ENCODE measurements at regions not wholly inside any gene's neighbourhood (a gene's known extent, or its start where the extent isn't known, plus 50 kb on each side); places are given as distances from the start of the nearest gene placed in this dataset.

- no peak overlapping the region for H3K27ac ChIP-seq (ENCODE audit: low read depth in 2 of 2, low read length in 1 of 2)
- H3K9me3 ChIP-seq (ENCODE audit: control insufficient read depth in 2 of 2, insufficient read depth in 1 of 2, low read depth in 1 of 2, low read length in 1 of 2), result no peaks in the 10 kb centered on the region
- 71 to 75% methylated on average over 2 of the region's 2 CpGs for WGBS, 2 donors
- no peaks in the 10 kb centered on the region for H3K27me3 ChIP-seq (ENCODE audit: control insufficient read depth in 1 of 2, insufficient read depth in 2 of 2, low read length in 2 of 2)
- H3K4me3 ChIP-seq (ENCODE audit: low read depth in 1 of 2, low read length in 2 of 2), result no peak overlapping the region
- H3K36me3 ChIP-seq (ENCODE audit: control insufficient read depth in 2 of 2, insufficient read depth in 2 of 2, low read length in 1 of 2), result no peaks in the 10 kb centered on the region
- no peaks in the 10 kb centered on the region for H3K4me1 ChIP-seq (ENCODE audit: control insufficient read depth in 2 of 2, insufficient read depth in 2 of 2, low read length in 1 of 2)
Measured at GRCh38 chr4:123073650-123074049, 151.3 kb upstream of the NUDT6 start.

- Histone ChIP-seq H3K9me3 (ENCODE audit: control insufficient read depth in 2 of 2, insufficient read depth in 1 of 2, low read depth in 1 of 2, low read length in 1 of 2) (no peaks in the 10 kb centered on the region), H3K27ac (ENCODE audit: low read depth in 2 of 2, low read length in 1 of 2) (no peak overlapping the region), H3K4me1 (ENCODE audit: control insufficient read depth in 2 of 2, insufficient read depth in 2 of 2, low read length in 1 of 2) (no peaks in the 10 kb centered on the region), H3K36me3 (ENCODE audit: control insufficient read depth in 2 of 2, insufficient read depth in 2 of 2, low read length in 1 of 2) (no peaks in the 10 kb centered on the region), H3K27me3 (ENCODE audit: control insufficient read depth in 1 of 2, insufficient read depth in 2 of 2, low read length in 2 of 2) (no peaks in the 10 kb centered on the region), H3K4me3 (ENCODE audit: low read depth in 1 of 2, low read length in 2 of 2) (no peak overlapping the region)
- WGBS, 2 donors, result 97 to 100% methylated on average over 2 of the region's 2 CpGs
Measured at GRCh38 chr4:123077330-123077729, 154.9 kb upstream of the NUDT6 start.

GRCh38 chr4:123081971-123082370 is 159.6 kb upstream of the NUDT6 start:
- no peak overlapping the region for H3K4me3 ChIP-seq (ENCODE audit: low read depth in 1 of 2, low read length in 2 of 2)
- no peak overlapping the region for H3K27ac ChIP-seq (ENCODE audit: low read depth in 2 of 2, low read length in 1 of 2)
- H3K9me3 ChIP-seq (ENCODE audit: control insufficient read depth in 2 of 2, insufficient read depth in 1 of 2, low read depth in 1 of 2, low read length in 1 of 2), result no peaks in the 10 kb centered on the region
- H3K4me1 ChIP-seq (ENCODE audit: control insufficient read depth in 2 of 2, insufficient read depth in 2 of 2, low read length in 1 of 2), result no peaks in the 10 kb centered on the region
- H3K27me3 ChIP-seq (ENCODE audit: control insufficient read depth in 1 of 2, insufficient read depth in 2 of 2, low read length in 2 of 2), result no peaks in the 10 kb centered on the region
- 87 to 92% methylated on average over 3 of the region's 3 CpGs for WGBS, 2 donors
- no peaks in the 10 kb centered on the region for H3K36me3 ChIP-seq (ENCODE audit: control insufficient read depth in 2 of 2, insufficient read depth in 2 of 2, low read length in 1 of 2)

- Histone ChIP-seq H3K9me3 (ENCODE audit: control insufficient read depth in 2 of 2, insufficient read depth in 1 of 2, low read depth in 1 of 2, low read length in 1 of 2) (no peaks in the 10 kb centered on the region), H3K27me3 (ENCODE audit: control insufficient read depth in 1 of 2, insufficient read depth in 2 of 2, low read length in 2 of 2) (no peaks in the 10 kb centered on the region), H3K36me3 (ENCODE audit: control insufficient read depth in 2 of 2, insufficient read depth in 2 of 2, low read length in 1 of 2) (no peaks in the 10 kb centered on the region), H3K4me3 (ENCODE audit: low read depth in 1 of 2, low read length in 2 of 2) (no peak overlapping the region), H3K27ac (ENCODE audit: low read depth in 2 of 2, low read length in 1 of 2) (no peak overlapping the region), H3K4me1 (ENCODE audit: control insufficient read depth in 2 of 2, insufficient read depth in 2 of 2, low read length in 1 of 2) (no peaks in the 10 kb centered on the region)
- WGBS, 2 donors, result 60 to 64% methylated on average over 3 of the region's 3 CpGs
Measured at GRCh38 chr4:123083646-123084045, 161.2 kb upstream of the NUDT6 start.

- WGBS, 2 donors, result 72 to 84% methylated on average over 4 of the region's 4 CpGs
- Histone ChIP-seq H3K4me1 (ENCODE audit: control insufficient read depth in 2 of 2, insufficient read depth in 2 of 2, low read length in 1 of 2) (no peaks in the 10 kb centered on the region), H3K4me3 (ENCODE audit: low read depth in 1 of 2, low read length in 2 of 2) (no peak overlapping the region), H3K27ac (ENCODE audit: low read depth in 2 of 2, low read length in 1 of 2) (no peak overlapping the region), H3K36me3 (ENCODE audit: control insufficient read depth in 2 of 2, insufficient read depth in 2 of 2, low read length in 1 of 2) (peaks cover 0 to 3% of the 10 kb centered on the region in 2 donors), H3K9me3 (ENCODE audit: control insufficient read depth in 2 of 2, insufficient read depth in 1 of 2, low read depth in 1 of 2, low read length in 1 of 2) (peaks cover 0 to 3% of the 10 kb centered on the region in 2 donors), H3K27me3 (ENCODE audit: control insufficient read depth in 1 of 2, insufficient read depth in 2 of 2, low read length in 2 of 2) (no peaks in the 10 kb centered on the region)
Measured at GRCh38 chr4:123088501-123088900, 166.1 kb upstream of the NUDT6 start.

- Histone ChIP-seq H3K36me3 (ENCODE audit: control insufficient read depth in 2 of 2, insufficient read depth in 2 of 2, low read length in 1 of 2) (peaks cover 0 to 3% of the 10 kb centered on the region in 2 donors), H3K9me3 (ENCODE audit: control insufficient read depth in 2 of 2, insufficient read depth in 1 of 2, low read depth in 1 of 2, low read length in 1 of 2) (peaks cover 0 to 3% of the 10 kb centered on the region in 2 donors), H3K27ac (ENCODE audit: low read depth in 2 of 2, low read length in 1 of 2) (no peak overlapping the region), H3K27me3 (ENCODE audit: control insufficient read depth in 1 of 2, insufficient read depth in 2 of 2, low read length in 2 of 2) (no peaks in the 10 kb centered on the region), H3K4me3 (ENCODE audit: low read depth in 1 of 2, low read length in 2 of 2) (no peak overlapping the region), H3K4me1 (ENCODE audit: control insufficient read depth in 2 of 2, insufficient read depth in 2 of 2, low read length in 1 of 2) (no peaks in the 10 kb centered on the region)
- 73 to 90% methylated on average over 2 of the region's 2 CpGs for WGBS, 2 donors
Measured at GRCh38 chr4:123090886-123091285, 168.5 kb upstream of the NUDT6 start.

- peaks cover 0 to 3% of the 10 kb centered on the region in 2 donors for H3K36me3 ChIP-seq (ENCODE audit: control insufficient read depth in 2 of 2, insufficient read depth in 2 of 2, low read length in 1 of 2)
- H3K27me3 ChIP-seq (ENCODE audit: control insufficient read depth in 1 of 2, insufficient read depth in 2 of 2, low read length in 2 of 2), result no peaks in the 10 kb centered on the region
- H3K27ac ChIP-seq (ENCODE audit: low read depth in 2 of 2, low read length in 1 of 2), result no peak overlapping the region
- WGBS, 2 donors, result 97 to 100% methylated on average over 1 of the region's 1 CpG
- peaks cover 0 to 3% of the 10 kb centered on the region in 2 donors for H3K9me3 ChIP-seq (ENCODE audit: control insufficient read depth in 2 of 2, insufficient read depth in 1 of 2, low read depth in 1 of 2, low read length in 1 of 2)
- H3K4me3 ChIP-seq (ENCODE audit: low read depth in 1 of 2, low read length in 2 of 2), result no peak overlapping the region
- H3K4me1 ChIP-seq (ENCODE audit: control insufficient read depth in 2 of 2, insufficient read depth in 2 of 2, low read length in 1 of 2), result no peaks in the 10 kb centered on the region
Measured at GRCh38 chr4:123092586-123092985, 170.2 kb upstream of the NUDT6 start.

- 84 to 93% methylated on average over 3 of the region's 3 CpGs for WGBS, 2 donors
Measured at GRCh38 chr4:123093236-123093635, 170.8 kb upstream of the NUDT6 start.

GRCh38 chr4:123096038-123096437 is 173.6 kb upstream of the NUDT6 start:
- H3K36me3 ChIP-seq (ENCODE audit: control insufficient read depth in 2 of 2, insufficient read depth in 2 of 2, low read length in 1 of 2), result no peaks in the 10 kb centered on the region
- H3K9me3 ChIP-seq (ENCODE audit: control insufficient read depth in 2 of 2, insufficient read depth in 1 of 2, low read depth in 1 of 2, low read length in 1 of 2), result peaks cover 0 to under 1% of the 10 kb centered on the region in 2 donors
- no peak overlapping the region for H3K27ac ChIP-seq (ENCODE audit: low read depth in 2 of 2, low read length in 1 of 2)
- WGBS, 2 donors, result 77 to 90% methylated on average over 4 of the region's 4 CpGs
- H3K4me3 ChIP-seq (ENCODE audit: low read depth in 1 of 2, low read length in 2 of 2), result no peak overlapping the region
- no peaks in the 10 kb centered on the region for H3K4me1 ChIP-seq (ENCODE audit: control insufficient read depth in 2 of 2, insufficient read depth in 2 of 2, low read length in 1 of 2)
- no peaks in the 10 kb centered on the region for H3K27me3 ChIP-seq (ENCODE audit: control insufficient read depth in 1 of 2, insufficient read depth in 2 of 2, low read length in 2 of 2)

More at GRCh38 chr4:123093236-123093635, 170.8 kb upstream of the NUDT6 start:
- H3K9me3 ChIP-seq (ENCODE audit: control insufficient read depth in 2 of 2, insufficient read depth in 1 of 2, low read depth in 1 of 2, low read length in 1 of 2), result peaks cover 0 to 3% of the 10 kb centered on the region in 2 donors
- no peaks in the 10 kb centered on the region for H3K27me3 ChIP-seq (ENCODE audit: control insufficient read depth in 1 of 2, insufficient read depth in 2 of 2, low read length in 2 of 2)
- H3K36me3 ChIP-seq (ENCODE audit: control insufficient read depth in 2 of 2, insufficient read depth in 2 of 2, low read length in 1 of 2), result peaks cover 0 to 3% of the 10 kb centered on the region in 2 donors
- no peaks in the 10 kb centered on the region for H3K4me1 ChIP-seq (ENCODE audit: control insufficient read depth in 2 of 2, insufficient read depth in 2 of 2, low read length in 1 of 2)
- no peak overlapping the region for H3K27ac ChIP-seq (ENCODE audit: low read depth in 2 of 2, low read length in 1 of 2)
- no peak overlapping the region for H3K4me3 ChIP-seq (ENCODE audit: low read depth in 1 of 2, low read length in 2 of 2)

- WGBS, 2 donors, result 52 to 54% methylated on average over 3 of the region's 3 CpGs
- Histone ChIP-seq H3K36me3 (ENCODE audit: control insufficient read depth in 2 of 2, insufficient read depth in 2 of 2, low read length in 1 of 2) (peaks cover 0 to 6% of the 10 kb centered on the region in 2 donors), H3K4me1 (ENCODE audit: control insufficient read depth in 2 of 2, insufficient read depth in 2 of 2, low read length in 1 of 2) (no peaks in the 10 kb centered on the region), H3K9me3 (ENCODE audit: control insufficient read depth in 2 of 2, insufficient read depth in 1 of 2, low read depth in 1 of 2, low read length in 1 of 2) (no peaks in the 10 kb centered on the region), H3K27ac (ENCODE audit: low read depth in 2 of 2, low read length in 1 of 2) (no peak overlapping the region), H3K4me3 (ENCODE audit: low read depth in 1 of 2, low read length in 2 of 2) (no peak overlapping the region), H3K27me3 (ENCODE audit: control insufficient read depth in 1 of 2, insufficient read depth in 2 of 2, low read length in 2 of 2) (no peaks in the 10 kb centered on the region)
Measured at GRCh38 chr4:123102897-123103471, 180.6 kb upstream of the NUDT6 start.
